Adrenal gland (tissue), 9 donors: ENCODE measurements at regions not wholly inside any gene's neighbourhood (a gene's known extent, or its start where the extent isn't known, plus 50 kb on each side); places are given as distances from the start of the nearest gene placed in this dataset.

Experiments used
- DNase-seq, 7 donors: peaks; one replicate each; pipeline ENCODE4 v3.0.0-alpha.2; 2019 to 2020
- H3K27ac ChIP-seq, 5 donors: fragments of 200-600 bp; sonication (generic) in 4 of 5; 1 replicate in 3 of 5; 2 replicates in 2 of 5; pipeline versions ENCODE4 v1.5.1 to v1.8.0; 2016 to 2020; ENCODE audit warnings: mild to moderate bottlenecking in 1 of 5
- H3K27me3 ChIP-seq: fragments of 200-600 bp; 2 replicates; pipeline ENCODE4 v1.8.0; 2021
- H3K36me3 ChIP-seq, 2 donors: fragments of 200-600 bp; replicated peaks in 1 of 2; 1 replicate in 1 of 2; 2 replicates in 1 of 2; pipeline versions ENCODE4 v1.5.1 to v1.8.0; 2018 to 2022
- H3K4me1 ChIP-seq, 2 donors: fragments of 200-600 bp; replicated peaks in 1 of 2; 1 replicate in 1 of 2; 2 replicates in 1 of 2; pipeline versions ENCODE4 v1.5.1 to v1.8.0; 2018 to 2021
- H3K4me3 ChIP-seq, 4 donors: fragments of 200-600 bp; sonication (generic) in 3 of 4; one replicate each; pipeline ENCODE4 v1.5.1; 2016 to 2018
- H3K9me3 ChIP-seq, 3 donors: fragments of 200-600 bp; sonication (generic) in 1 of 3; replicated peaks in 1 of 3; 1 replicate in 2 of 3; 2 replicates in 1 of 3; pipeline versions ENCODE4 v1.5.1 to v1.8.0; 2016 to 2021
- CTCF ChIP-seq, 6 experiments: fragments of 450-650 bp in 4 of 6; fragments of 200-600 bp in 2 of 6; sonication (generic) in 1 of 6; IDR thresholded peaks; 1 replicate in 5 of 6; 2 replicates in 1 of 6; pipeline versions ENCODE4 v1.5.1 to v1.8.0; 2016 to 2021; ENCODE audit warnings: antibody characterized with exemption in 6 of 6, mild to moderate bottlenecking in 2 of 6, moderate library complexity in 1 of 6
- POLR2A ChIP-seq, 2 donors: fragments of 450-650 bp; IDR thresholded peaks; one replicate each; pipeline ENCODE4 v1.6.1; 2017; ENCODE audit warnings: antibody characterized with exemption in 2 of 2, mild to moderate bottlenecking in 2 of 2, moderate library complexity in 1 of 2
- WGBS, 4 donors: extraction: QIAGEN DNeasy Blood & Tissue Kit in 2 of 4; methylation state at CpG; one replicate each; pipeline versions ENCODE4 v1.1.5 to v1.1.7; 2013 to 2017; 5-methylcytosine and 5-hydroxymethylcytosine counted together
- intact Hi-C, 2 donors: fragments of 100-400 bp; cut with DNase I; formaldehyde crosslinking; loops; one replicate each; pipeline versions ENCODE4 v1.14.1 to v1.15.0; 2022 to 2023
- donor health status: healthy with polysubstance abuse.
- donor health status: Bipolar disorder and iron deficiency.
- donor health status: DM: yes; HTN: yes; CAD: no.
- donor health status: DM: no; HTN: no; CAD: no.
- donor health status: DM: no; HTN: no; CAD: no.

- intact Hi-C loops, result no loop called here
- no peaks in the 10 kb centered on the region for H3K27me3 ChIP-seq
- H3K4me1 ChIP-seq, result peaks cover 2 to 16% of the 10 kb centered on the region in 2 donors
- no peaks in the 10 kb centered on the region for H3K36me3 ChIP-seq
- peak overlapping the region in 4 of 5 donors; percentile 28 to 80 (median 64) for H3K27ac ChIP-seq
- peak; percentile 43 to 88 (median 71) for DNase-seq
- H3K9me3 ChIP-seq, result no peaks in the 10 kb centered on the region
- H3K4me3 ChIP-seq, result no peak overlapping the region
- TF ChIP-seq CTCF (IDR thresholded peaks at IDR 0.05) (no peak), POLR2A (IDR thresholded peaks at IDR 0.05) (no peak)
- 32 to 47% (median 41%) methylated on average over 15 to 28 of the region's 28 CpGs for WGBS, 4 donors
Measured at GRCh38 chr21:39022863-39023693, 160.2 kb downstream of the PSMG1 start.

- no peaks in the 10 kb centered on the region for H3K36me3 ChIP-seq
- intact Hi-C loops, result no loop called here
- TF ChIP-seq POLR2A (IDR thresholded peaks at IDR 0.05) (no peak), CTCF (IDR thresholded peaks at IDR 0.05) (no peak)
- H3K9me3 ChIP-seq, result no peaks in the 10 kb centered on the region
- no peak for DNase-seq
- WGBS, 4 donors, result 46 to 75% (median 66%) methylated on average over 4 to 6 of the region's 6 CpGs
- peaks cover 2 to 16% of the 10 kb centered on the region in 2 donors for H3K4me1 ChIP-seq
- peak overlapping the region in 4 of 5 donors; percentile 28 to 80 (median 64) for H3K27ac ChIP-seq
- no peaks in the 10 kb centered on the region for H3K27me3 ChIP-seq
- H3K4me3 ChIP-seq, result no peak overlapping the region
Measured at GRCh38 chr21:39022466-39022862, 160.8 kb downstream of the PSMG1 start.

GRCh38 chr21:39022035-39022434 lies 161.2 kb downstream of the PSMG1 start:
- Histone ChIP-seq H3K27me3 (no peaks in the 10 kb centered on the region), H3K9me3 (no peaks in the 10 kb centered on the region), H3K4me1 (peaks cover 2 to 16% of the 10 kb centered on the region in 2 donors), H3K27ac (peak overlapping the region in 3 of 5 donors; percentile 57 to 80 (median 71)), H3K36me3 (no peaks in the 10 kb centered on the region), H3K4me3 (no peak overlapping the region)
- 87 to 92% (median 90%) methylated on average over 13 to 14 of the region's 14 CpGs for WGBS, 4 donors
- DNase-seq, result no peak
- TF ChIP-seq POLR2A (IDR thresholded peaks at IDR 0.05) (no peak), CTCF (IDR thresholded peaks at IDR 0.05) (no peak)
- intact Hi-C loops, result no loop called here

- Histone ChIP-seq H3K27me3 (no peaks in the 10 kb centered on the region), H3K9me3 (no peaks in the 10 kb centered on the region), H3K4me3 (no peak overlapping the region), H3K27ac (peak overlapping the region in 3 of 5 donors; percentile 32 to 80 (median 71)), H3K36me3 (no peaks in the 10 kb centered on the region), H3K4me1 (peaks cover 2 to 19% of the 10 kb centered on the region in 2 donors)
- TF ChIP-seq CTCF (IDR thresholded peaks at IDR 0.05) (no peak), POLR2A (IDR thresholded peaks at IDR 0.05) (no peak)
- DNase-seq, result no peak
- intact Hi-C loops, result no loop called here
- 65 to 79% (median 71%) methylated on average over 7 of the region's 7 CpGs for WGBS, 4 donors
Measured at GRCh38 chr21:39021478-39021832, 161.8 kb downstream of the PSMG1 start.
